Ureter (tissue), 1 donor: ENCODE measurements at regions not wholly inside any gene's neighbourhood (a gene's known extent, or its start where the extent isn't known, plus 50 kb on each side); places are given as distances from the start of the nearest gene placed in this dataset.
"Not testable (repeated sequence)": the region's sequence is repeated elsewhere in the genome, so short reads cannot be mapped to it uniquely, and the experiment has no call there.

Experiments
- DNase-seq: peaks from one replicate; pipeline ENCODE4 v3.0.0-alpha.2; 2020; ENCODE audit warnings: low spot score
- donor health status: DM: yes; HTN: yes; CAD: no.

DNA sequence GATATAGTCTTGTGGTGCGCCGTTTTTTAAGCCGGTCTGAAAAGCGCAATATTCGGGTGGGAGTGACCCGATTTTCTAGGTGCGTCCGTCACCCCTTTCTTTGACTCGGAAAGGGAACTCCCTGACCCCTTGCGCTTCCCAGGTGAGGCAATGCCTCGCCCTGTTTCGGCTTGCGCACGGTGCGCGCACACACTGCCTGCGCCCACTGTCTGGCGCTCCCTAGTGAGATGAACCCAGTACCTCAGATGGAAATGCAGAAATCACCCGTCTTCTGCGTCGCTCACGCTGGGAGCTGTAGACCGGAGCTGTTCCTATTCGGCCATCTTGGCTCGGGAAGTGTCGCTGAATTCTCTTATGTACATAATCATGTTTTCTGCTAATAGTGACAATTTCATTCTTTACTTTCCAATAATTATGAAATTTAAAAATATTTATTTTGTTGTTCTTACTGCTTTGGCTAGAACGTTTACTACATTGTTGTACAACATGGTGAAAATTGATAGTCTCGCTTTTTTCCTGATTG lies 61.2 kb upstream of the MINDY3 start:
- DNase-seq = not testable (repeated sequence)

DNA sequence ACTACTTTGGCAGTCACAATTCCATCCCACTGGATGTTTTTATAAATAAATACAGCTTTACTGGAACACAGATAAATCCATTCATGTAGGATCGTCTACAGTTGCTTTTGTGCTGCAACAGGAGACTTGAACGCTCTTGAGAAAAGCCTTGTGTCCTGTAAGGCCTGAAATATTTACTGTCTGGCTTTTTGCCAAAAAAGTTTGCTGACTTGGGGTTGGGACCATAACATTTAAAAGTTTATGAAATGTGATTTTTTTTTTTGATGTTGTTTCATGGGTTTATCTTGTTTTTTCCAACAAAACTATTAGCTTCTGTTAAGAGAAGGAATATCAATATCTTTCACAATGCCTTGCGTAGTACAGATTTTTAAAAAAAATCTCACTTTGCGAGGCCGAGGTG lies 71.1 kb upstream of the MINDY3 start:
- no peak for DNase-seq

DNA sequence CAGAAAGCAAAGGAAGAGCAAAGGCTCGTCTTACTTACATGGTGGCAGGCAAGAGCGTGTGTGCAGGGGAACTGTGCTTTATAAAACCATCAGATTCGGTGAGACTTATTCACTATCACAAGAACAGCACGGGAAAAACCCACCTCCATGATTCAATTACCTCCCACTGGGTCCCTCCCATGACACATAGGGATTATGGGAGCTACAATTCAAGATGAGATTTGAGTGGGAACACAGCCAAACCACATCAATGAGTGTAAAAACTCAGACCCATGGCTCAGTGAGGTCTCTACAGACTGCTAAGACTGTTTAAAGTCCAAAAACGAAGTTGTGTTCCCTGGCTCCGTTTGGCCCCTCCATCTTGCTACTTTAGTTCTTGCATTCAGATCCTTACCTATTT lies 79.2 kb upstream of the MINDY3 start:
- not testable (repeated sequence) for DNase-seq

DNA sequence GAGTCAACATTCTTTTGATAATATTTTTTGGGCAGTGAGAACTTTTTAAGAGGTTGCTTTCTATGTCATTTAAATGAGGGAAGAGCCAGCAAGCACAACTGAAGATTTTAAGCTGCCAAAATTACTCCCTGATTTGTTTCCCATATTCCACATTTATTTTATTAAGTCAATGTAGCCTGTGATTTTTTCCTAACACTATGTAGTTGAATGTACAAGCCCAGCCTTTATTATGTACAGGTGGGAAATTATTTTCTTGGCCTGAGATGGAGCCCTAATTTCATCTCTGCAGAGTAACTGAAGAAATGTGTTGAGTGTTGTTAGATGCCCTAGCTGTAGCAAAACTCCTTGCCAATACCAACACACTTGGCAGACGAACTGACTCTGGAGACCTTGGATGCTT lies 83.1 kb upstream of the MINDY3 start:
- DNase-seq = no peak

DNA sequence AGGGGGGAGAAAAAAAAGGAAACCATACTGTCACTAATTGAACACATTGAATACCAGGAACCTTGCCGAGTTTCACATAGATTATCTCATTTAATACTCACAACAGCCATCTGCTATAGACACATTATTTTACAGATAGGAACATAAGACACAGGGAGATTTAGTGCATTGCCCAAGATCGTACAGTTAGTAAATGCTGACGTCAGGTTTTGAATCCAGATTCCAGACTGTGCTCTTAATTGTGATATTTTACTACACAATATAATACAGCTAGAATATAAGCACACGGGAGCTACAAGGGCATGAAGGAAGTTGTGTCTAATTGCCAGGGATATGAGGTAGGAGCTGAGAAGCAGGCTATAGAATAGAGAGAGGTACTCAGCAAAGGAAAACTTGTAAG lies 93.9 kb upstream of the MINDY3 start:
- no peak for DNase-seq

DNA sequence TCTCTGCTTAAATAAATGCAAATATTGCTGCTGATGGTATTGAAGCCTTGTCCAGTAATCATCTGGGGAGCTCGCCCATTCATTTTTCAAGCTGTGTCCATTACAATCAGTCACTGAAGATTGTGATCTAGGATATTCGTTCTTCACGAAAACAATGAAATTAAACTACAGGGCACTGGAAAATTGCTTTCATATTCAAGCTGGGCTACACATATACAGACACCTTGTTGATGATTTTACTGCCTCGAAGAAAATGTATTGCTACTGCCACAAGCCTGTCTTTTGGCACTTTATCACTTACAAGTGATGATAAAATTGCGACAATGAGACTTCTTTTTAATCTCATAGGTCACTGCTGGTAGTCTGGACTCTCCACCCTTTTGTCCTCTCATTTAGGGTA lies 100.0 kb upstream of the MINDY3 start:
- no peak for DNase-seq

DNA sequence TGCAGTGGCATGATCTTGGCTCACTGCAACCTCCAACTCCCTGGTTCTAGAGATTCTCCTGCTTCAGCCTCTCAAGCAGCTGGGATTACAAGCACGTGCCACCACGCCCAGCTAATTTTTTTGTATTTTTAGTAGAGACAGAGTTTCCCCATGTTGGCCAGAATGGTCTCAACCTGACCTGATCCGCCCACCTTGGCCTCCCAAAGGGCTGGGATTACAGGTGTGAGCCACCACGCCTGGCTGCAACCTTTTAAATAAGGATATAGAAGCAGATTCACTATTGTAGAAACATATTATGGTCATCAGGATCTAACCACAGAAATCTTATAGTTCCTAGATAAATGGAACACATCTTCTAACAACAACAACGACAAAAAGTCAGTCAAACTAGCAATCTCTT lies 112.4 kb upstream of the MINDY3 start:
- DNase-seq = not testable (repeated sequence)

DNA sequence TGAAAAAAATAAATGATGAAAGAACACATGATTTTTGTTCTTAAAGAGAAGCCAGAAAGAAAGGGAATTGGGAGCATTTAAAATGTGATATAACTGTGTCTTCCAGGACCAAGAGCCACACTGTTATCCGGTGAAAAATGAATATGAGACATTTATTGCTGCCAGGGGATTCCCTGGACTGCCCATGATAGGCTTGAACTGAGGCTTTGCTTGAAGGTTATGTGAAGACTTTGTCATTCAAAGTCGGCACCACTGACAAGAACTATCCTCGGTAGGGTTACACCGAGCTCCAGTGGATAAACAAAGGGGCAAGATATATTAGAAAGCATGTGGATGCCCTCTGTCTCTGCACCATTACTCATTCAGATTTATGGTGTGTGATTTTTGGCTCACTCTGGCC lies 125.4 kb upstream of the MINDY3 start:
- DNase-seq = no peak

DNA sequence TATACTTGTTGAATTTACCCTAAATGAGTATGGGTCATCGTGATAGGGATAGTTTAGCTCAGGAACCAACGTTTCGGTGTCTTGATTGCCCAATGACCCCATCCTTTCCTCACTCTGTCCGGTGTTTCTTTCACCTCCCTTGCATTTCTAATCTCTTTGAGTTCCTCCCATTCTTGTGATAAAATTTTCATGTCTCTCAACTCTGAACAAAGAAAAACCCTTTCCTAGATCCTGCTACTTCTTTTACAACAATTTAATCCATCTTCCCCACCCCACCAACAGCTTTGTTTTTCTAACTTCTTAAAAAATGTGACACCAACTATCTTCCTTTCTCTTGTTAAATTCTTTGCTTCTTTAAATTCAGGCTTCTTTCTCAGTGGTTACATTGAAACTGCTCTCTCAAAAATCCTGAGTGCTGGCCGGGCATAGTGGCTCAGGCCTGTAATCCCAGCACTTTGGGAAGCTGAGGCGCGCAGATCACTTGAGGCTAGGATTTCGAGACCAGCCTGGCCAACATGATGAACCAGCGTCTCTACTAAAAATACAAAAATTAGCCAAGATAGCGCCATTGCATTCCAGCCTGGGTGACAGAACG lies 130.3 kb upstream of the MINDY3 start:
- DNase-seq = no peak

DNA sequence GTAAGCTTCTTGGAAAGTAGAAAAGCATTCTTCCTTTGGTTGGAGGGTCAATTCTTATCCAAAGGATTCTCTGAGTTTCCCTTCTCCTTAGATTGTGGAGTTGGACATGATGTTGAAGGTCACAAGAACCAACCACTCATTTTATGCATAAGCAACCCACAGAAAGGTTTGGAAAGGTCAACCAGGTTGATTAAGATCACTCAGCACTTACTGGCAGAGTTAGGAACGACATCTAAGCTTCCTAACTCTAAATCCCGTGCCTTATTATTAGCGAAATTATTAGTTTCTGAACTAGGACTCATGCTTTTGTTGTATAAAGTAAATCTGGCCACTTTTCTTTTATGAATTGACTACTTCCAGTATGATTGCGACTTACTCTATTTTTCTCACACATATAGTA lies 137.0 kb upstream of the MINDY3 start:
- DNase-seq = no peak

DNA sequence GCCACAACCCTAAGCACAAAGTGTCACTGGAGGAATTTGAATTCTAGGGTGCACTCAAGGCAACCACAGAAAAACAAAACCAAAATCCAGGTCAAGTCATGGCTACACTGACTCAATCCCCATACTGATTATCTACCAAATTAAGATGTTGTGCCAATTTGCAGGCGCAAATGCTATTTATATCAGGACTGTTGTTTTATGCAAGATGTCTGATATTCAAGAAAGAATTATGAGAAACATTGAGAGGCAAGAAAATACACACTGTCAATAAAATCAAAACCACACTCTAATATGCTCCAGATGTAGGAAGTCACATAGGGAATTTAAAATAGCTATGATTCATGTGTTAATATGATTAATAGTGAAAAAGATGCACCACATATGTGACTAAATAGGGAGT lies 141.3 kb upstream of the MINDY3 start:
- no peak for DNase-seq

- no peak for DNase-seq
Measured at GRCh38 chr10:16009785-16010184, 149.5 kb upstream of the MINDY3 start.

- no peak for DNase-seq
Measured at GRCh38 chr10:16011548-16011947, 151.2 kb upstream of the MINDY3 start.

DNA sequence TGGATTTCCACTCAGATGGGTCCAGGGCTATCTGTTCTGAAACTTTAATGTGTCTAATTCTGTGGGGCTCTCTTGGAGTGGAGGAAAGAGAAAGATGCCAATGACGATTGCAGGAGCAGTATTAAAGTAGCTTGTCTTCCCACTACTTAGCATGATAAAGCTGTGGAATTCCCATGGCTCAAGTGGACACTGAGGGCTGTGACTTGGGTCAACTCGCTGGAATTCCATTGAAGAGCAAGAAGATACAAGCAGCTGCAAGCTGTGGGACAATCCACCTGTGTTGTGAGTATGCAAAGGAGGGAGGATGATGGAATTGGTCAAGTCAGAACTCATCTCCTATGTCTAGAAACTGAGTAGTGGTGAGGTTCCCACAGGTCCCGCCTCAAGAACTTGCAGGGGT lies 154.2 kb upstream of the MINDY3 start:
- no peak for DNase-seq

GRCh38 chr10:16016688-16017087 lies 156.4 kb upstream of the MINDY3 start:
- DNase-seq = peak; percentile 44

DNA sequence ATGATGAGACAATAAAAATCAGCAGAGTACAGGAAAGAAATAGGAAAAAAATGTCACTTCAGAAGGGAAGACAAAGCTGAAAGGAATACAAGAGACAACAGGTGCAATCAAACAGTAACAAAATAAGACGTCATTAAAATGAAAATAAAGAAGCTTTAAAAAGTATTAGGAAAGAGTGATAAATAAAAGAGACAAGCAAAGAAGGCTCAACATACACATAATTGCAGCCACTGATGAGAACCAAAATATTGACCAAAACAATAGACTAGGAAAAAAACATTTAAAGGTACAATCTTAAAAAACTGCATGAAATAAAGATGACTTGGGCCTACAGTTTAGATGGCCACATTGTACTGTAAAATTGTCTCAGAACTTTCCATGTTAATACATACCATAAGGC lies 160.5 kb upstream of the MINDY3 start:
- DNase-seq = no peak

DNA sequence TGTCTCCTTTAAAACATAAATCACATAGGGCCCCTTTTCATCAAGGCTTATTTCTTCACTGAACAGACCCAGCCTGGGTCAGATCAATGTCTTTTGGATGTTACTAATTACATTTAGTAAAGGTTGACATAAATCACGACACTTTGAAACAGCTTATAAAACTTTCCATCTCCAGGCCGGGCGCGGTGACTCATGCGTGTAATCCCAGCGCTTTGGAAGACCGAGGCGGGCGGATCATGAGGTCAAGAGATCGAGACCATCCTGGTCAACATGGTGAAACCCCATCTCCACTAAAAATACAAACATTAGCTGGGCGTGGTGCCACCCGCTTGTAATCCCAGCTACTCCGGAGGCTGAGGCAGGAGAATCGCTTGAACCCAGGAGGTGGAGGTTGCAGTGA lies 166.5 kb upstream of the MINDY3 start:
- DNase-seq = not testable (repeated sequence)

GRCh38 chr10:16030562-16030961 lies 170.3 kb upstream of the MINDY3 start:
- no peak for DNase-seq

- no peak for DNase-seq
Measured at GRCh38 chr10:16049050-16049449, 188.7 kb upstream of the MINDY3 start.

GRCh38 chr10:16049782-16050181 lies 189.5 kb upstream of the MINDY3 start:
- no peak for DNase-seq

DNA sequence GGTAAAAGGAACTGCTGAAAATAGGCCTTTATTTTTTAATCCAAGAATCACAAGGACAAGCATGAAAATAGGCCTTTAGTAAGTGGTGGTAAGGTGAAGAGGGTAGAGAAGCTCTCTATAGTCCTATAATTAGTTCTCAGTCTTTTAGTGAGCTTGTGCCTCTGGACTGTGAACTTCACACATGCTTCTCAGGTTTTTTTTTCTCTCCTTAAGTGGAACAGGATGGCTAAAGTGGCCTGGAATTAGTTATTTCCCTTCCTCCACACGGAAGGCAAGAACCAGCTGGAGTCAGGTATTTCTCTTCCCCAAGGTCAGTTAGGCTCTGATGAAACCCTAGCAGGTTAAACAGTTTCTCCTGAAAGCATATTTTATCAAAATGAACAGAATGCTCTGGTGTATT lies 203.0 kb upstream of the MINDY3 start:
- DNase-seq = no peak

DNA sequence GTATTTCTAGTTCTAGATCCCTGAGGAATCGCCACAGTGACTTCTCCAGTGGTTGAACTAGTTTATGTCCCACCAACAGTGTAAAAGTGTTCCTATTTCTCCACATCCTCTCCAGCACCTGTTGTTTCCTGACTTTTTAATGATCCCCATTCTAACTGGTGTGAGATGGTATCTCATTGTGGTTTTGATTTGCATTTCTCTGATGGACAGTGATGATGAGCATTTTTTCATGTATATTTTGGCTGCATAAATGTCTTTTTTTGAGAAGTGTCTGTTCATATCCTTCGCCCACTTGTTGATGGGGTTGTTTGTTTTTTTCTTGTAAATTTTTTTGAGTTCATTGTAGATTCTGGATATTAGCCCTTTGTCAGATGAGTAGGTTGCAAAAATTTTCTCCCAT lies 223.2 kb upstream of the MINDY3 start:
- DNase-seq = not testable (repeated sequence)

GRCh38 chr10:16105082-16105481 lies 244.8 kb upstream of the MINDY3 start:
- DNase-seq = no peak
